GM21786 (cell line): ENCODE measurements at regions not wholly inside any gene's neighbourhood (a gene's known extent, or its start where the extent isn't known, plus 50 kb on each side); places are given as distances from the start of the nearest gene placed in this dataset.

Source experiments
- ATAC-seq: cut with Tn5 transposase; IDR thresholded peaks from one replicate; pipeline ENCODE4 v1.9.1; 2021; ENCODE audit not compliant: unreplicated experiment

- no peak for ATAC-seq
These were observed 50.5 kb upstream of the LRRC1 start for GRCh38 chr6:53744321-53744720.

GRCh38 chr6:53741034-53741823 is 53.6 kb upstream of the LRRC1 start:
- no peak for ATAC-seq

- ATAC-seq = no peak
These were observed 57.1 kb upstream of the LRRC1 start for GRCh38 chr6:53737746-53738145.

GRCh38 chr6:53735896-53736295 is 58.9 kb upstream of the LRRC1 start:
- ATAC-seq = no peak

GRCh38 chr6:53734473-53735299 is 60.1 kb upstream of the LRRC1 start:
- ATAC-seq = peak; percentile 42

- ATAC-seq = no peak
These were observed 62.8 kb upstream of the LRRC1 start for GRCh38 chr6:53731866-53732636.

- no peak for ATAC-seq
These were observed 64.0 kb upstream of the LRRC1 start for GRCh38 chr6:53730767-53731166.

- ATAC-seq = peak; percentile 63
These were observed 63.1 kb upstream of the KLHL31 start for GRCh38 chr6:53728570-53729194.

GRCh38 chr6:53727748-53728147 is 62.2 kb upstream of the KLHL31 start:
- ATAC-seq = no peak

- peak; percentile 78 for ATAC-seq
These were observed 60.4 kb upstream of the KLHL31 start for GRCh38 chr6:53725791-53726575.

- ATAC-seq = no peak
These were observed 58.9 kb upstream of the KLHL31 start for GRCh38 chr6:53724501-53724900.

GRCh38 chr6:53723331-53723730 is 57.8 kb upstream of the KLHL31 start:
- no peak for ATAC-seq

- no peak for ATAC-seq
These were observed 56.2 kb upstream of the KLHL31 start for GRCh38 chr6:53721766-53722165.

- ATAC-seq = peak; percentile 99
These were observed 53.3 kb upstream of the KLHL31 start for GRCh38 chr6:53718597-53719460.

GRCh38 chr6:53717566-53717965 is 52.0 kb upstream of the KLHL31 start:
- no peak for ATAC-seq

GRCh38 chr6:53715434-53715833 is 49.9 kb upstream of the KLHL31 start:
- no peak for ATAC-seq
